Motor neuron (in vitro differentiated cells): ENCODE measurements at regions not wholly inside any gene's neighbourhood (a gene's known extent, or its start where the extent isn't known, plus 50 kb on each side); places are given as distances from the start of the nearest gene placed in this dataset.

ENCODE experiments used
- ATAC-seq, 8 experiments: fragments of 200-7000 bp; cut with Tn5 transposase; replicated peaks in 6 of 8; 2 replicates each; pipeline ENCODE4 v1.8.0; 2021; ENCODE audit warnings: mild to moderate bottlenecking in 8 of 8, moderate library complexity in 8 of 8
- H3K27ac ChIP-seq, 2 donors: fragments of 250-450 bp; sonication (Bioruptor Pico); 2 replicates each; pipeline ENCODE4 v1.9.0; 2021; ENCODE audit warnings: antibody characterized with exemption in 2 of 2, mild to moderate bottlenecking in 2 of 2, moderate library complexity in 1 of 2
- H3K4me1 ChIP-seq, 2 donors: fragments of 250-450 bp; sonication (Bioruptor Pico); replicated peaks in 1 of 2; 2 replicates each; pipeline ENCODE4 v1.6.1; 2021; ENCODE audit warnings: antibody characterized with exemption in 2 of 2, mild to moderate bottlenecking in 2 of 2, moderate library complexity in 1 of 2
- H3K4me3 ChIP-seq, 5 donors: fragments of 250-450 bp; sonication (Bioruptor Pico); 2 replicates each; pipeline ENCODE4 v1.9.0; 2021; ENCODE audit warnings: antibody characterized with exemption in 5 of 5, mild to moderate bottlenecking in 5 of 5, moderate library complexity in 4 of 5
- WGBS, 10 experiments: fragments of 450-650 bp; shearing (Covaris generic); methylation state at CpG; one replicate each; pipeline ENCODE4 v1.0.0; 2022; 5-methylcytosine and 5-hydroxymethylcytosine counted together
- in situ Hi-C, 9 experiments: fragments of 400-800 bp; cut with MboI; loops; one replicate each; pipeline ENCODE4 v1.15.0; 2021; ENCODE audit warnings: low sequenced_read_pairs in 9 of 9, low pct_unique_long_range_greater_than_20kb in 2 of 9; ENCODE audit not compliant: unreplicated experiment in 9 of 9

DNA sequence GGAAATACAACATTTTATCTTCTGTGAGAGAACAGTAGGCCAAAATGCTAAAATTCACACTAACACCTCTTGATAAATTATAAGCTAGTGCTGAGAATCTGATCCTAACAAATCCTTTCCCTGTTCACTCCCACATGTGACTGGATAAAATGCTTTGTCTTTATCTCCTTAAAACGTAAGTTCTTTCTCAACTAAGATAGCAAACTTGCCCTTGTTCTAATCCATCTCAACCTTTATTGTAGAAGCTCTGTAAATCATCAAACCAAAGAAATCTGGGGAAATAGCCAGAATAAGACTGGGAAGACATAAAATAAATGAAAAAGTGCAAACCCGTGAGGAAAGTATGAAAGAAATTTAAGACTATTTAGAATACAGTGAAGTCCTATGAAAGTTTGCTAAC lies 1058.4 kb upstream of the ACVR2A start:
- no peak overlapping the region for H3K27ac ChIP-seq
- WGBS, 10 experiments: 40 to 88% (median 69%) methylated on average over 1 to 2 of the region's 2 CpGs; no CpG with 5 or more reads in 1 of the 10 experiments
- H3K4me3 ChIP-seq: no peak overlapping the region
- peaks cover 0 to 3% of the 10 kb centered on the region in 2 donors for H3K4me1 ChIP-seq
- in situ Hi-C loops: no loop called here
- no peak for ATAC-seq

DNA sequence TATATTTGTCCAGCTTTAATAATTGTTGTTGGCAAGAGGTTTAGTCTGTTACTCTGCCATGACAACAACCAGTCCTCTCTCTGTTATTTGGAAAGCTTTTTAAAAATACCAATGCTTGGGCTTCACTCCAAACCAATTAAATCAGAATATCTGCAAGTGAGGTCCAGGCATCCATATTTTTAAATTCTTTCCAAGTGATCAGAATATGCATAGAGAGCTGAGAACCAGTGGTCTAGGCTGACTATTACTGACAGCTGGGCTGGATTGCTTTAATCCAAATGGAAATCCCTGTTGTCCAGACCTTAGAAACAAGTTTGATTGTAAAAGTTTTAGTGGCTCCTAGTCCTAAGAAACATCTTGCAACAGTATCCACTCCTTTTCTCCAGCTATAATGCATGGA lies 1059.7 kb upstream of the ACVR2A start:
- Histone ChIP-seq H3K27ac (no peak overlapping the region), H3K4me3 (no peak overlapping the region), H3K4me1 (peaks cover 0 to 3% of the 10 kb centered on the region in 2 donors)
- in situ Hi-C loops: no loop called here
- ATAC-seq: peak in 4 of 8 experiments; percentile 16 to 97 (median 93)

DNA sequence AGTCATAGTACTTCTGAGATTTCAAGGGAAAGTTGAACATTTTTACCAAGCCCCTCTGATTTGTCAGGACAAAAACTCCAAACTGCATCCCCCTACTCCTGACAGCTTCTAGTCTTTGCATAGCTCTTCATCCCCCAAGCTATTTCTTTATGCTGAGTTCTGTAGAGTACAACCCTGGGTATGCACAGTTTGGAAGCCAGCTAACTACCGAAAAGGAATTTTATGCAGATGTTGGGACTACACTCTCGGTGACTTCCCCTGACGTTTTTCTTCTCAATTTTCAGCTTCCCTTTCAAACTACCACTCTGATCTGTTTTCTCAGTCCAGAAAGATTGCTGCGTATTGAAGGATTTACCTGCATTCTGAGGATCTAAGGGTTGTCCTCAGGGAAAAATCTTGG lies 1060.2 kb upstream of the ACVR2A start:
- 2 to 79% (median 36%) methylated on average over 2 to 4 of the region's 4 CpGs; no CpG with 5 or more reads in 2 of the 10 experiments for WGBS, 10 experiments
- ATAC-seq: peak in 3 of 8 experiments; percentile 73 to 83 (median 73)
- Histone ChIP-seq H3K27ac (no peak overlapping the region), H3K4me1 (peaks cover 0 to 3% of the 10 kb centered on the region in 2 donors), H3K4me3 (no peak overlapping the region)
- in situ Hi-C loops: no loop called here

DNA sequence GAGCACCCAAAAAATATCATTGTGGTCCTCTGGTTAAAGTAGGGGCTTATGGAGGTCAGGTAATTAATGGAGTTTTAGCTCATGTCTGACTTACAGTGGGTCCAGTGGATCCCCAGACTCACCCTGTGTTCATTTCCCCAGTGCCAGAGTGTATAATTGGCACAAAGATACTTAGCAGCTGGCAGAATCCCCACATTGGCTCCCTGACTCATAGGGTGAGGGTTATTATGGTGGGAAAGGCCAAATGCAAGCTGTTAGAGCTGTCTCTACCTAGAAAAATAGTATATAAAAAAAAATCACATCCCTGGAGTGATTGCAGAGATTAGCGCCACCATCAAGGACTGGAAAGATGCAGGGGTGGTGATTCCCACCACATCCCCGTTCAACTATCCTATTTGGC lies 1067.6 kb upstream of the ACVR2A start:
- no peak for ATAC-seq
- H3K27ac ChIP-seq: no peak overlapping the region
- 20 to 100% (median 90%) methylated on average over 1 to 2 of the region's 2 CpGs; no CpG with 5 or more reads in 4 of the 10 experiments for WGBS, 10 experiments
- no peaks in the 10 kb centered on the region for H3K4me1 ChIP-seq
- H3K4me3 ChIP-seq: no peak overlapping the region
- in situ Hi-C loops: no loop called here

DNA sequence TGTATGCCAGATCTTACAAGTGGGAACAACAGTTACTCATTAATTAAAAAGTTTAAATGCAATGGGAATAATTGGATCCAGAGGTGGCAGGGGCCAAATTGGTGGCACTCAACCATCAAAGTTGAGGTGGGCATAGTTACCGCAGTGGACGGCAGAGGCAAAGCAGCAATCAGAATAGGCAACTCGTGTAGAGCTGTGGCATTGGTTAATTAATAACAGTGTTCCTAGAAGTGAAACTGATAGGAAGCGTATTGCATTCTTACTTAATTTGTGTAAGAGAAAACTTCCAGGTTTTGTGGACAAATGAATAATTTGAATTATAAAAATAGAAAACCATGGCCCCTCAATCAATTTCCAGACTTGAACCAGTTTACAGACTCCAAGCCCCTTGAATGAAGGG lies 1068.2 kb upstream of the ACVR2A start:
- 40 to 100% (median 67%) methylated on average over 1 to 4 of the region's 4 CpGs; no CpG with 5 or more reads in 2 of the 10 experiments for WGBS, 10 experiments
- in situ Hi-C loops: no loop called here
- ATAC-seq: no peak
- no peak overlapping the region for H3K4me3 ChIP-seq
- no peaks in the 10 kb centered on the region for H3K4me1 ChIP-seq
- H3K27ac ChIP-seq: no peak overlapping the region

DNA sequence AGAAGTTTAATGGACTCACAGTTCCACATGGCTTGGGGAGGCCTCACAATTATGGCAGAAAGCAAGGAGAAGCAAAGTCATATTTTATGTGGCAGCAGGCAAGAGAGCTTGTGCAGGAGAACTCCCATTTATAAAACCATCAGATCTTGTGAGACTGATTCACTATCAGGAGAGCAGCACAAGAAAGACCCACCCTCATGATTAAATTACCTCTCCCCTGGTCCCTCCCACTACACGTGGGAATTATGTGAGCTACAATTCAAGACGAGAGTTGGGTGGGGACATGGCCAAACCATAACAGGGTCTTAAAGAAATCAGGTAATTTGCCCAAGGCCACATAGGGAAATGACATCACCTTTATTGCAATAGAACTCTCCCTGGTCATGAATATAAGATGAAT lies 1073.3 kb upstream of the ACVR2A start:
- peak in 4 of 8 experiments; percentile 24 to 75 (median 41) for ATAC-seq
- no peak overlapping the region for H3K4me3 ChIP-seq
- in situ Hi-C loops: no loop called here
- H3K27ac ChIP-seq: no peak overlapping the region
- 0 to 83% (median 53%) methylated on average over 1 to 2 of the region's 2 CpGs; no CpG with 5 or more reads in 4 of the 10 experiments for WGBS, 10 experiments
- H3K4me1 ChIP-seq: no peaks in the 10 kb centered on the region

DNA sequence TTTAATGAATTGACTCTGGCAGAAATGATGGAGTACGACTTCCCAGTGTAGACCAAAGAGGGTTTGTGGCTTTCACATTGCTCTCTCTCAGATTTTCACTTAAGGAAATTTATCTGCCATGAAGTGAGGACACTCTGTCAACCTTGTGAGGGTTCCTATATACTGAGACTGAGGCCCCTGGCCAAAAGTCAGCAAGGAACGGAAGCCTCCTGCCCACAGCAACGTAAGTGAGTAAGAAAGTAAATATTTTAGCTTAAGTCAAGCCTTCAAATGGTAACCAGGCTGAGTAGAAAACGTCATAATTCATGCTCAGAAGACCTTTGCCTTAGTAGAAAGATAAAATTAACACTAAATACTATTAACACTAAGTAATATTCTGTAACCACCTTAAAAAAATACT lies 1080.5 kb upstream of the ACVR2A start:
- H3K4me3 ChIP-seq: no peak overlapping the region
- in situ Hi-C loops: no loop called here
- WGBS, 10 experiments: 10 to 89% (median 46%) methylated on average over 1 to 4 of the region's 4 CpGs
- H3K4me1 ChIP-seq: no peaks in the 10 kb centered on the region
- no peak for ATAC-seq
- no peak overlapping the region for H3K27ac ChIP-seq

DNA sequence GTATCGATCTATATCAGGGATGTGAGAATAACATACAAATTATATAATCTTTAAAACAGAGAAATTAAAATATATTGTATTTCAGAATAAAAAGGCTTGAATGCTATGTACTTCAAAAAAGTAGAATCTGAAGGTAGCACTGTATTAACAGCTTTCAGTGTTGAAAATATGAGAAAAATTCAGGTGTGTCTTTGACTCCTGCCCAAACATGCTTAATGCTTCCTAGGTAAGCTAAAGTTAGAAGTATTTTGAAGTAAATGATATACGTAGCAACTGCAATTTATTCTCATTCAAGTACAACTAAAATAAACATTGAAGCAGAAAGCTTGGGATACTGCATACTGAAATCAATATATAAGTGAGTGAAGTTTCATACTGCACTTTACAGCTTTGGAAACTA lies 1082.0 kb upstream of the ACVR2A start:
- ATAC-seq: no peak
- 38 to 100% (median 92%) methylated on average over 1 to 2 of the region's 2 CpGs for WGBS, 10 experiments
- Histone ChIP-seq H3K27ac (no peak overlapping the region), H3K4me1 (no peaks in the 10 kb centered on the region), H3K4me3 (no peak overlapping the region)
- in situ Hi-C loops: no loop called here

DNA sequence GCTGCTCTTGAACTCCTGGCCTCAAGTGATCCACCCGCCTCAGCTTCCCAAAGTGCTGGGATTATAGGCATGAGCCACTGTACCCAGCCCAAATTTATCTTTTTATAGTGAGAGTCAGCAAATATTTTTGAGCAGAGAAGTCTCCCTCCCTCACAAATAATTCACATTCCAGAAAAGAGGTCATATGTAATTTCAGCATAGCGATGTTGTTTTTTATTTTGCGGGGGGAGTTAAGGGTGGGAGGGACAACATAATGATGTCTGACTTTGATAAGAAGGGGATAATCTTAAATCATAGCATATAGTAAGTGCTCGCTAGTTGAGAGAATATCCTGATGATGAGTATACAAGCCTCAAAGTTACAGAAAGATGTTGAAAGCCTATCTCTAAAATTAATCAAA lies 1090.2 kb upstream of the ACVR2A start:
- H3K27ac ChIP-seq: no peak overlapping the region
- no peak overlapping the region for H3K4me3 ChIP-seq
- ATAC-seq: no peak
- H3K4me1 ChIP-seq: no peaks in the 10 kb centered on the region
- WGBS, 10 experiments: 66 to 100% (median 95%) methylated on average over 1 to 3 of the region's 4 CpGs; no CpG with 5 or more reads in 2 of the 10 experiments
- in situ Hi-C loops: no loop called here

DNA sequence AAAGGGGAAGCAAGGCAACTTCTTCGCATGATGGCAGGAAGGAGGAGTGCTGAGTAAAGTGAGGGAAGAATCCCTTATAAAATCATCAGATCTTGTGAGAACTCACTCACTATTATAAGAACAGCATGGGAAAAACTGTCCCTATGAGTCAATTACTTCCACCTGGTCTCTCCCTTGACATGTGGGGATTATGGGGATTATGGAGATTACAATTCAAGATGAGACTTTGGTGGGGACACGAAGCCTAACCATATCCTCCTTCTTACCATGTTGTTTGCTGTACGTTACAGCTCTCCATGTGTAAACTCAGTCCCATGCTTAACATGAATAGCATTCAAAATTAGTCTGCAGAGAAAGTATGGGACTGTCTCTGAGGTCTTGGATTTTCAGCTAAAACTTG lies 1096.8 kb upstream of the ACVR2A start:
- H3K4me1 ChIP-seq: no peaks in the 10 kb centered on the region
- H3K27ac ChIP-seq: no peak overlapping the region
- no peak overlapping the region for H3K4me3 ChIP-seq
- in situ Hi-C loops: loop anchor here in 5 of 9 experiments (25.0 kb wide), 2 partner anchors 264 to 1164 kb away; no protein-coding TSS in a partner anchor
- 11 to 100% (median 93%) methylated on average over 1 to 3 of the region's 3 CpGs; no CpG with 5 or more reads in 3 of the 10 experiments for WGBS, 10 experiments
- no peak for ATAC-seq

DNA sequence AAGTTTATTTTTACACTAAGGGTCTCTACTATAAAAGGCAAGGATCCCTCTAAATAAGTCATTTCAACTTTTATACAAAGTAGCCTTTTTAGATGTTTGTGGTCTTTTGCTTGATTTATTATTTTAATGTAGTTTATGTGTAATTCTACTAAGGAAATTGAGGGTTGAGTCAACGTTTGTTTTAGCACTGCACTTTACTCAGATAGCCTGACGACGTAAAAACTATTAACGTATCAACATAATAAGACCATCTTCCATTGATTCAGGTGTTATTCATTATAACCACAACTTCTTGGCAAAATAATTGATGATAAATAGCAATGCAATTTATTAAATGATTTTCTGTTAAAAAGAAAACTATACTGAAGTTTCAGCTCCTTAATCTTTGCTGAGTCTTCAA lies 1103.6 kb upstream of the ACVR2A start:
- ATAC-seq: no peak
- in situ Hi-C loops: loop anchor here in 5 of 9 experiments (25.0 kb wide), 2 partner anchors 271 to 1171 kb away; no protein-coding TSS in a partner anchor
- Histone ChIP-seq H3K4me1 (no peaks in the 10 kb centered on the region), H3K4me3 (no peak overlapping the region), H3K27ac (no peak overlapping the region)
- WGBS, 10 experiments: 59 to 93% (median 76%) methylated on average over 3 to 4 of the region's 4 CpGs

DNA sequence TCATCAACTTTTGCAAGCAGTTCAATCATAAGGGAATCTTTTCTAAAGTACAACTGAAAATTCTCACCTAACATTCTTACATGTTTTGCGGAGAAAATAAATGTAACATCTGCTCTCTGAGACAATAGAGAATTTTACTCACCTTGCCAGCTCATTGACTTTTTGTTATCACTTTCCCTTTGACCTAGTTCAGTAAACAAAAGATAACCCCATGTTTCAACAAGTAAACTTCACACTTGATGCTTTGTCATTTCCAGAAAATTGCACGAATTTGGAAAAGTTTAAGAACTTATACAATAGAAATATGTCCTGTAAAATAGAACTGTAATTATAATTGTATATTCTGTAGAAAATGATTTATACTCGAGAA lies 1110.0 kb upstream of the ACVR2A start:
- in situ Hi-C loops: loop anchor here in 7 of 9 experiments (10.0 to 25.0 kb wide), 3 partner anchors 277 to 1180 kb away; no protein-coding TSS in a partner anchor
- Histone ChIP-seq H3K4me1 (no peaks in the 10 kb centered on the region), H3K27ac (no peak overlapping the region), H3K4me3 (no peak overlapping the region)
- no peak for ATAC-seq
- WGBS, 10 experiments: 45 to 94% (median 70%) methylated on average over 2 to 3 of the region's 3 CpGs

DNA sequence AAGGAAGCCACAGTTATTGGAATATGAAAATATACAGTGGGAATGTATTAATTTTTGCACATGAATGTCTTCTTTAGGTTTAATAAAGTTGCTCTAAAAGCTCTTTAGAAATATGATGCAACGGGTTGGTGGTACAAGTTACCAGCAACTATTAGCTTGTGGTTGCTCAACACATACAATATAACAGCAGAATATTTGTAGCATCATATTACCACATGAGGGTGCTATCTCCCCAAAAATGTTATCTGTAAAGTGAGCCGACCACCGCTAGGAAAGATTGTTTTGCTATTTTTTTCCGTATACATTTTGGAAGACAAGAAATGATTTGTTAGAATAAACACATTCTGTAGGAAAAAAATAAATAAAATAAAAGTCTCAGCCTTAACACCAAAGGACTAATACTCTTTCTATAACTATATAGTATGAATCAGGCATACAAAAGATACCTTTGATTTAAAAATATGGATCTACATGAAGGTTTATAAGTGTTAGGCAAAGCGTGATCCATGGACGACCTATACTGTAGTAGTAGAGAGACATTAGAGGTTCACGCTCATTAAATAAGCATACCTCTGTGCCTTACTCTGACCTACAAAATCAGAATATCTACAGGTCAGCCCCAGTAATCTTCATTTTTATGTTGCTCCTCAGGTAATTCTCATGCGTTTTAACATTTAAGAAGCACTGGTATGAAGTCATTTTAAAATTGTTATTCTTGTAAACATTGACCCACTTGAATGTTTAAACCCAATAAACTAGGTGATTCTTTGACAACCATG lies 1110.6 kb upstream of the ACVR2A start:
- in situ Hi-C loops: loop anchor here in 7 of 9 experiments (10.0 to 25.0 kb wide), 3 partner anchors 278 to 1181 kb away; no protein-coding TSS in a partner anchor
- no peak overlapping the region for H3K4me3 ChIP-seq

More for the DNA sequence above, 1110.6 kb upstream of the ACVR2A start:
- WGBS, 10 experiments: 10 to 57% (median 34%) methylated on average over 5 to 8 of the region's 8 CpGs
- H3K4me1 ChIP-seq: no peaks in the 10 kb centered on the region
- peak; percentile 69 to 88 (median 82) for ATAC-seq
- H3K27ac ChIP-seq: no peak overlapping the region
